ENCODE measurements at regions not wholly inside any gene's neighbourhood (a gene's known extent, or its start where the extent isn't known, plus 50 kb on each side); places are given as distances from the start of the nearest gene placed in this dataset.

GRCh38 chr3:118512301-118512700 lies 522.3 kb downstream of the IGSF11 start:
- TF ChIP-seq REST (IDR thresholded peaks at IDR 0.05; ENCODE audit: insufficient read depth in 1 of 2, low read depth in 2 of 2, low read length in 2 of 2) (no peak), TAF1 (IDR thresholded peaks at IDR 0.05; ENCODE audit: borderline replicate concordance, insufficient read depth, low read length) (no peak), SIN3A (IDR thresholded peaks at IDR 0.05; ENCODE audit: borderline replicate concordance, insufficient read depth, low read length) (no peak), POLR2AphosphoS5 (IDR thresholded peaks at IDR 0.05; ENCODE audit: low read depth, low read length) (no peak)

- TF ChIP-seq SIN3A (IDR thresholded peaks at IDR 0.05; ENCODE audit: borderline replicate concordance, insufficient read depth, low read length) (no peak), REST (IDR thresholded peaks at IDR 0.05; ENCODE audit: insufficient read depth in 1 of 2, low read depth in 2 of 2, low read length in 2 of 2) (no peak)
Observed at GRCh38 chr3:118525077-118525476, 509.6 kb downstream of the IGSF11 start.

- TF ChIP-seq FOXP2 (optimal IDR thresholded peaks at IDR 0.05; ENCODE audit: borderline replicate concordance, extremely low read depth, extremely low read length, insufficient read depth), result no peak
- TF ChIP-seq REST (IDR thresholded peaks at IDR 0.05; ENCODE audit: insufficient read depth in 1 of 2, low read depth in 2 of 2, low read length in 2 of 2), result no peak
- TF ChIP-seq TAF1 (IDR thresholded peaks at IDR 0.05; ENCODE audit: borderline replicate concordance, insufficient read depth, low read length), result no peak
- no peak for TF ChIP-seq SIN3A (IDR thresholded peaks at IDR 0.05; ENCODE audit: borderline replicate concordance, insufficient read depth, low read length)
- no peak for TF ChIP-seq POLR2AphosphoS5 (IDR thresholded peaks at IDR 0.05; ENCODE audit: low read depth, low read length)
Observed at GRCh38 chr3:118526758-118527513, 507.7 kb downstream of the IGSF11 start.

GRCh38 chr3:118527514-118528044 lies 507.1 kb downstream of the IGSF11 start:
- TF ChIP-seq TAF1 (IDR thresholded peaks at IDR 0.05; ENCODE audit: borderline replicate concordance, insufficient read depth, low read length) (no peak), FOXP2 (optimal IDR thresholded peaks at IDR 0.05; ENCODE audit: borderline replicate concordance, extremely low read depth, extremely low read length, insufficient read depth) (no peak), POLR2AphosphoS5 (IDR thresholded peaks at IDR 0.05; ENCODE audit: low read depth, low read length) (no peak), SIN3A (IDR thresholded peaks at IDR 0.05; ENCODE audit: borderline replicate concordance, insufficient read depth, low read length) (no peak), REST (IDR thresholded peaks at IDR 0.05; ENCODE audit: insufficient read depth in 1 of 2, low read depth in 2 of 2, low read length in 2 of 2) (no peak)

GRCh38 chr3:118529554-118529953 lies 505.1 kb downstream of the IGSF11 start:
- no peak for TF ChIP-seq SIN3A (IDR thresholded peaks at IDR 0.05; ENCODE audit: borderline replicate concordance, insufficient read depth, low read length)
- TF ChIP-seq POLR2AphosphoS5 (IDR thresholded peaks at IDR 0.05; ENCODE audit: low read depth, low read length), result no peak
- TF ChIP-seq REST (IDR thresholded peaks at IDR 0.05; ENCODE audit: insufficient read depth in 1 of 2, low read depth in 2 of 2, low read length in 2 of 2), result no peak
- no peak for TF ChIP-seq FOXP2 (optimal IDR thresholded peaks at IDR 0.05; ENCODE audit: borderline replicate concordance, extremely low read depth, extremely low read length, insufficient read depth)
- no peak for TF ChIP-seq TAF1 (IDR thresholded peaks at IDR 0.05; ENCODE audit: borderline replicate concordance, insufficient read depth, low read length)

All from PFSK-1 (cell line).